ENCODE measurements at regions not wholly inside any gene's neighbourhood (a gene's known extent, or its start where the extent isn't known, plus 50 kb on each side); places are given as distances from the start of the nearest gene placed in this dataset.

DNA sequence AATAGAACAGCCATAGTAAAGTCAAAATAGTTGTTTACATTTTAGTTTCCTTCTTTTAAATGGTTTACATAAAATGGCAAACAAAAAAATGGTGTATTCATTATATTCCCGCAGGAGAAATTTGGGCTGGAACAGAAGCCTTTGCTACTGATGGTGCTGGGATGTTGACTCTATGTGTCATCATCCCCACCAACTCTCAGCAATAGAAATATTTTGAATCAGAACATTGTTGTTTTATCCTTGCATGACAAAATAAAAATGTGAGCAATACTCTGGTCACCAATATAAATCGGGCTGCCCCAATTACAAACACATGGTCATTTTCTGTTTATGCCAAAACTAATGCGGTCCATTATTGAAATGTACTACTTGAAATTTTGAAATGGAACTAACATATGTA lies 1131.6 kb upstream of the PCDH7 start:
- TF ChIP-seq, protein P1, sequence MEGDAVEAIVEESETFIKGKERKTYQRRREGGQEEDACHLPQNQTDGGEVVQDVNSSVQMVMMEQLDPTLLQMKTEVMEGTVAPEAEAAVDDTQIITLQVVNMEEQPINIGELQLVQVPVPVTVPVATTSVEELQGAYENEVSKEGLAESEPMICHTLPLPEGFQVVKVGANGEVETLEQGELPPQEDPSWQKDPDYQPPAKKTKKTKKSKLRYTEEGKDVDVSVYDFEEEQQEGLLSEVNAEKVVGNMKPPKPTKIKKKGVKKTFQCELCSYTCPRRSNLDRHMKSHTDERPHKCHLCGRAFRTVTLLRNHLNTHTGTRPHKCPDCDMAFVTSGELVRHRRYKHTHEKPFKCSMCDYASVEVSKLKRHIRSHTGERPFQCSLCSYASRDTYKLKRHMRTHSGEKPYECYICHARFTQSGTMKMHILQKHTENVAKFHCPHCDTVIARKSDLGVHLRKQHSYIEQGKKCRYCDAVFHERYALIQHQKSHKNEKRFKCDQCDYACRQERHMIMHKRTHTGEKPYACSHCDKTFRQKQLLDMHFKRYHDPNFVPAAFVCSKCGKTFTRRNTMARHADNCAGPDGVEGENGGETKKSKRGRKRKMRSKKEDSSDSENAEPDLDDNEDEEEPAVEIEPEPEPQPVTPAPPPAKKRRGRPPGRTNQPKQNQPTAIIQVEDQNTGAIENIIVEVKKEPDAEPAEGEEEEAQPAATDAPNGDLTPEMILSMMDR (IDR thresholded peaks at IDR 0.05; ENCODE audit: poor library complexity): no peak
- no peak for TF ChIP-seq EZH2 (IDR thresholded peaks at IDR 0.05; ENCODE audit: borderline replicate concordance)

Measured in hepatocyte (in vitro differentiated cells).